Heart left ventricle (tissue), 13 donors: ENCODE measurements at regions not wholly inside any gene's neighbourhood (a gene's known extent, or its start where the extent isn't known, plus 50 kb on each side); places are given as distances from the start of the nearest gene placed in this dataset.

ENCODE experiments used
- POLR2A ChIP-seq, 2 donors: fragments of 450-650 bp; IDR thresholded peaks; one replicate each; pipeline ENCODE4 v1.6.1; 2017; ENCODE audit warnings: antibody characterized with exemption in 2 of 2, mild to moderate bottlenecking in 2 of 2, moderate library complexity in 2 of 2
- TF ChIP-seq, protein P1 (sequence below), 12 donors: fragments of 200-600 bp; sonication (generic) in 4 of 12; IDR thresholded peaks; one replicate each; pipeline versions ENCODE4 v1.5.0 to v1.8.0; 2018 to 2022; ENCODE audit warnings: antibody characterized with exemption in 12 of 12, mild to moderate bottlenecking in 5 of 12
- donor health status: ischemic (EF 13 %, LVEDD 7.1; RV severe dilation, severe dysfunction).
- donor health status: DM: no; HTN: yes; CAD: no.
- donor health status: DM: no; HTN: no; CAD: no.
- donor health status: ischemic (EF 25% LVEDD 6.9; RV normal size, moderate dysfunction).
- donor health status: ischemic (EF 25% LVEDD 5.7; RV mildly dilated, moderate dysfunction).
- donor health status: ischemic (EF 35%, LVEDD 5.7; RV mildly dilated, moderate dysfunction).
- donor health status: nonischemic (EF 11% LVEDD 7.7; RV severe dilation, severe dysfunction).
- donor health status: DM: yes; HTN: yes; CAD: no.
- donor health status: PGD.
- donor health status: ischemic (EF 29% LVEDD 5.4; RV normal size, mild dysfunction).
- donor health status: nonischemic (EF 23%, LVEDD 6.1; RV moderate dilation, normal function).

DNA sequence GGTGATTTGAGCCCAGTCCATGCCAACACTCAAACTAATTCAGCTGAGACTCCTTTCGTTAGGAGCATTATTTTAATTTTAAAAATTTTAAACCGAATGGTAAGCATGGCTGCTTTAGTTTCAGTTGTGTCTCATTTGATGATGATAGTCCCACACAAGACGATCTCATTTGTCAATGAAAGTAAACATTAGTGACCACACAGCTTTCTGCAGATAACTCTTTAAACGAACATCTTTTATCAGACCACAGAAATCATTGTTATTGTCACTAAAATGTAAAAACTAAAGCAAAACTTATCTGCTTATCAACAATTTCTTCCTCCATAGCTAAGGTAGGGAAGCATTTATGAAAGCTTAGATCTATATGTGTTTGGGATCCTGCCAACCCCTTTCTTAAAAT lies 382.2 kb downstream of the ZFHX3 start:
- TF ChIP-seq POLR2A (IDR thresholded peaks at IDR 0.05), result no peak
- TF ChIP-seq, protein P1, sequence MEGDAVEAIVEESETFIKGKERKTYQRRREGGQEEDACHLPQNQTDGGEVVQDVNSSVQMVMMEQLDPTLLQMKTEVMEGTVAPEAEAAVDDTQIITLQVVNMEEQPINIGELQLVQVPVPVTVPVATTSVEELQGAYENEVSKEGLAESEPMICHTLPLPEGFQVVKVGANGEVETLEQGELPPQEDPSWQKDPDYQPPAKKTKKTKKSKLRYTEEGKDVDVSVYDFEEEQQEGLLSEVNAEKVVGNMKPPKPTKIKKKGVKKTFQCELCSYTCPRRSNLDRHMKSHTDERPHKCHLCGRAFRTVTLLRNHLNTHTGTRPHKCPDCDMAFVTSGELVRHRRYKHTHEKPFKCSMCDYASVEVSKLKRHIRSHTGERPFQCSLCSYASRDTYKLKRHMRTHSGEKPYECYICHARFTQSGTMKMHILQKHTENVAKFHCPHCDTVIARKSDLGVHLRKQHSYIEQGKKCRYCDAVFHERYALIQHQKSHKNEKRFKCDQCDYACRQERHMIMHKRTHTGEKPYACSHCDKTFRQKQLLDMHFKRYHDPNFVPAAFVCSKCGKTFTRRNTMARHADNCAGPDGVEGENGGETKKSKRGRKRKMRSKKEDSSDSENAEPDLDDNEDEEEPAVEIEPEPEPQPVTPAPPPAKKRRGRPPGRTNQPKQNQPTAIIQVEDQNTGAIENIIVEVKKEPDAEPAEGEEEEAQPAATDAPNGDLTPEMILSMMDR (IDR thresholded peaks at IDR 0.05), result no peak
